ENCODE measurements at regions not wholly inside any gene's neighbourhood (a gene's known extent, or its start where the extent isn't known, plus 50 kb on each side); places are given as distances from the start of the nearest gene placed in this dataset.
"Not testable (repeated sequence)": the region's sequence is repeated elsewhere in the genome, so short reads cannot be mapped to it uniquely, and the experiment has no call there.

- no peaks in the 10 kb centered on the region for H3K36me3 ChIP-seq
- TF ChIP-seq POLR2AphosphoS5 (IDR thresholded peaks at IDR 0.05) (no peak), POLR2A (IDR thresholded peaks at IDR 0.05) (no peak)
- TF ChIP-seq, protein P1, sequence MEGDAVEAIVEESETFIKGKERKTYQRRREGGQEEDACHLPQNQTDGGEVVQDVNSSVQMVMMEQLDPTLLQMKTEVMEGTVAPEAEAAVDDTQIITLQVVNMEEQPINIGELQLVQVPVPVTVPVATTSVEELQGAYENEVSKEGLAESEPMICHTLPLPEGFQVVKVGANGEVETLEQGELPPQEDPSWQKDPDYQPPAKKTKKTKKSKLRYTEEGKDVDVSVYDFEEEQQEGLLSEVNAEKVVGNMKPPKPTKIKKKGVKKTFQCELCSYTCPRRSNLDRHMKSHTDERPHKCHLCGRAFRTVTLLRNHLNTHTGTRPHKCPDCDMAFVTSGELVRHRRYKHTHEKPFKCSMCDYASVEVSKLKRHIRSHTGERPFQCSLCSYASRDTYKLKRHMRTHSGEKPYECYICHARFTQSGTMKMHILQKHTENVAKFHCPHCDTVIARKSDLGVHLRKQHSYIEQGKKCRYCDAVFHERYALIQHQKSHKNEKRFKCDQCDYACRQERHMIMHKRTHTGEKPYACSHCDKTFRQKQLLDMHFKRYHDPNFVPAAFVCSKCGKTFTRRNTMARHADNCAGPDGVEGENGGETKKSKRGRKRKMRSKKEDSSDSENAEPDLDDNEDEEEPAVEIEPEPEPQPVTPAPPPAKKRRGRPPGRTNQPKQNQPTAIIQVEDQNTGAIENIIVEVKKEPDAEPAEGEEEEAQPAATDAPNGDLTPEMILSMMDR (IDR thresholded peaks at IDR 0.05) = no peak
- H3K27ac ChIP-seq = no peak overlapping the region
- intact Hi-C loops (cut with DNase I) = no loop called here
- H3K4me3 ChIP-seq = no peak overlapping the region
- no peaks in the 10 kb centered on the region for H3K9me3 ChIP-seq
- H3K27me3 ChIP-seq (replicated peaks; ENCODE audit: insufficient read depth) = no peaks in the 10 kb centered on the region
- 61% methylated on average over 45 of the region's 61 CpGs for WGBS
- DNase-seq (ENCODE audit: low spot score) = no peak
- no peaks in the 10 kb centered on the region for H3K4me1 ChIP-seq (replicated peaks)
Observed at GRCh38 chr3:75395580-75396315, 268.4 kb upstream of the FRG2C start.

GRCh38 chr3:75396316-75396802 is 267.8 kb upstream of the FRG2C start:
- H3K4me3 ChIP-seq = no peak overlapping the region
- H3K27me3 ChIP-seq (replicated peaks; ENCODE audit: insufficient read depth) = no peaks in the 10 kb centered on the region
- no peaks in the 10 kb centered on the region for H3K36me3 ChIP-seq
- TF ChIP-seq POLR2AphosphoS5 (IDR thresholded peaks at IDR 0.05) (no peak), POLR2A (IDR thresholded peaks at IDR 0.05) (no peak)
- TF ChIP-seq, protein P1 (IDR thresholded peaks at IDR 0.05) = no peak
- intact Hi-C loops (cut with DNase I) = no loop called here
- no peaks in the 10 kb centered on the region for H3K4me1 ChIP-seq (replicated peaks)
- DNase-seq (ENCODE audit: low spot score) = no peak
- 62% methylated on average over 14 of the region's 29 CpGs for WGBS
- H3K9me3 ChIP-seq = no peaks in the 10 kb centered on the region
- no peak overlapping the region for H3K27ac ChIP-seq

GRCh38 chr3:75397486-75397885 is 266.6 kb upstream of the FRG2C start:
- H3K4me3 ChIP-seq; H3K27ac ChIP-seq; intact Hi-C loops (cut with DNase I): not testable (repeated sequence)

DNA sequence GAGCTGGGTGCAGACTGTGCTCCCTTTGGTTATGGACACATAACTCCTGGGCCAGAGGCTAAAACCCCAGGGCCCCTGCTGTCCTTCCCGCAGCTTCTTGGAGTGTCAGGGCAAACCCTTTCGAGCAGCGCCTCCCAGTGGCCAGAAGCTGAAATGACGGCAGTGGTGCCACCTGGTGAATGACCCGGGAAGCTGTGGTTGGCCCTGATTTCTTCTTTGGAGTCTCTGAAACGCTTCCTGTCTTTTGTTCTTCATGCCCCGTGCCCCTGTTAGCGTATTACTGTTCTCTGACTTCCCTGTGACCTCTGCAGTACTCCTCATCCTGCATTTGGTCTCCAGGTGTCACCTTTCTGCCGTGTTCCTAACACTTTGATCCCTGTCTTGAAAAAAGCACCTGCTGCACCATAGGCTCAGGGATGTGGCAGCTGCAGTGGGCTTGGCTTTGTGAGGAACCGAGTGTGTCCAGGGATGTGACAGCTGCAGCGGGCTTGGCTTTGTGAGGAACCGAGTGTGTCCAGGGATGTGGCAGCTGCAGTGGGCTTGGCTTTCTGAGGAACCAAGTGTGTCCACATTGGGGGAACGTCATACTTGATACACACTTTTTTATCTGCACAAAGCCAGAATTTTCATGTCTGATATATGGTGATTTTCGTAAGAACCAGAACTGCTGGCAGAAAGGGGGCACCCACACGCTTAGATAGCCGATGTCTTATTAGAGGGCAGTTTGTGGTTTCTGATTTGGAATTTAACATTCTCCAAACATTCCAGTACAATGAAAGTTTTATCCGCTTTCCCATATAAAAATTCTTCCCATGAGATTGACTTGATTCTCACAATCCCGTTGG is 241.8 kb upstream of the FRG2C start:
- DNase-seq (ENCODE audit: low spot score); intact Hi-C loops (cut with DNase I): not testable (repeated sequence)

More at GRCh38 chr3:75397486-75397885, 266.6 kb upstream of the FRG2C start:
- not testable (repeated sequence) for H3K4me1 ChIP-seq (replicated peaks); DNase-seq (ENCODE audit: low spot score); H3K27me3 ChIP-seq (replicated peaks; ENCODE audit: insufficient read depth); H3K9me3 ChIP-seq; H3K36me3 ChIP-seq
- WGBS = 91% methylated on average over 20 of the region's 20 CpGs

GRCh38 chr3:75425379-75425778 is 238.7 kb upstream of the FRG2C start:
- not testable (repeated sequence) for H3K4me1 ChIP-seq (replicated peaks); H3K27ac ChIP-seq; H3K9me3 ChIP-seq; H3K27me3 ChIP-seq (replicated peaks; ENCODE audit: insufficient read depth); H3K4me3 ChIP-seq; H3K36me3 ChIP-seq; DNase-seq (ENCODE audit: low spot score)
- WGBS = 77% methylated on average over 11 of the region's 11 CpGs
- intact Hi-C loops (cut with DNase I) = loop anchor here (5.0 kb wide), 1 partner anchor 133 kb away; no protein-coding TSS in a partner anchor

More for the DNA sequence above, 241.8 kb upstream of the FRG2C start:
- H3K9me3 ChIP-seq; H3K4me3 ChIP-seq; H3K4me1 ChIP-seq (replicated peaks); H3K27ac ChIP-seq; H3K36me3 ChIP-seq; H3K27me3 ChIP-seq (replicated peaks; ENCODE audit: insufficient read depth): not testable (repeated sequence)
- TF ChIP-seq, protein P1 (IDR thresholded peaks at IDR 0.05) = peak in 3 of 4 experiments; percentile 64 to 85 (median 78)
- 50% methylated on average over 18 of the region's 18 CpGs for WGBS

- 95% methylated on average over 9 of the region's 9 CpGs for WGBS
- H3K9me3 ChIP-seq; H3K27ac ChIP-seq; H3K36me3 ChIP-seq; H3K27me3 ChIP-seq (replicated peaks; ENCODE audit: insufficient read depth); DNase-seq (ENCODE audit: low spot score); H3K4me3 ChIP-seq; H3K4me1 ChIP-seq (replicated peaks): not testable (repeated sequence)
- intact Hi-C loops (cut with DNase I) = loop anchor here (5.0 kb wide), 1 partner anchor 135 kb away; no protein-coding TSS in a partner anchor
Observed at GRCh38 chr3:75427486-75427885, 236.6 kb upstream of the FRG2C start.

DNA sequence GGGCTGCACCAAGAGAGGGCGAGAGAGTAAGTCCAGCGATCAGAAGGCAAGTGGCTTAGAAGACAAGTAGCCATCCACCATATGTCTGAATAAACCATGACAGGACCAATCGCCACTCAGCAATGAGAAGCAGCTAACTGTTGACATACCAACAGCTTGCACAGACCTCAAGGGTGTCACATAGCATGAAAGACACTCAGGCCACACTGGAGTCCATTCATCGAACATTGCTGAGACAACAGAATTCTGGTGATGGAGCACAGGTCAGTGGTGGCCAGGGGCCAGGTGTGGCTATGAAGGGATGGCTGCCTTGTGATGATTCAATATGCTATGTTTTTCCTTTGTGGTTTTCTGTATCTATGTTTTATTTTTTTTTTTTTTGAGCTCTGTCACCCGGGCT is 236.2 kb upstream of the FRG2C start:
- not testable (repeated sequence) for DNase-seq (ENCODE audit: low spot score); H3K27me3 ChIP-seq (replicated peaks; ENCODE audit: insufficient read depth); H3K27ac ChIP-seq; H3K4me3 ChIP-seq; H3K36me3 ChIP-seq; H3K4me1 ChIP-seq (replicated peaks); H3K9me3 ChIP-seq
- intact Hi-C loops (cut with DNase I) = loop anchor here (5.0 kb wide), 1 partner anchor 136 kb away; no protein-coding TSS in a partner anchor
- WGBS = 89% methylated on average over 5 of the region's 5 CpGs

Measured in prostate gland (tissue), 2 donors.